GM23338 (cell line): ENCODE measurements at regions not wholly inside any gene's neighbourhood (a gene's known extent, or its start where the extent isn't known, plus 50 kb on each side); places are given as distances from the start of the nearest gene placed in this dataset.

ENCODE experiments used
- ATAC-seq: fragments of 200-7000 bp; cut with Tn5 transposase; 3 replicates; pipeline ENCODE4 v1.9.1; 2020
- DNase-seq: peaks from one replicate; pipeline ENCODE4 v3.0.0-alpha.2; 2015; ENCODE audit warnings: low spot score
- H2AFZ ChIP-seq: fragments of 200-600 bp; sonication (generic); 2 replicates; pipeline ENCODE4 v1.8.0; 2016; ENCODE audit warnings: antibody characterized with exemption, mild to moderate bottlenecking, moderate library complexity
- H3F3A ChIP-seq: fragments of 200-600 bp; sonication (generic); replicated peaks from 2 replicates; pipeline ENCODE4 v1.8.0; 2017; ENCODE audit warnings: antibody characterized with exemption, mixed run types, low read depth
- H3K27ac ChIP-seq: fragments of 200-600 bp; sonication (generic); 2 replicates; pipeline ENCODE4 v1.6.1; 2016; ENCODE audit warnings: low read depth
- H3K27me3 ChIP-seq: fragments of 200-600 bp; sonication (generic); 2 replicates; pipeline ENCODE4 v1.8.0; 2016; ENCODE audit warnings: mild to moderate bottlenecking, mixed run types, moderate library complexity; ENCODE audit not compliant: insufficient read depth
- H3K36me3 ChIP-seq: fragments of 200-600 bp; sonication (generic); 2 replicates; pipeline ENCODE4 v1.8.0; 2016; ENCODE audit warnings: mild to moderate bottlenecking; ENCODE audit not compliant: insufficient read depth
- H3K4me1 ChIP-seq: fragments of 200-600 bp; sonication (generic); 2 replicates; pipeline ENCODE4 v1.8.0; 2016; ENCODE audit warnings: mild to moderate bottlenecking, moderate library complexity; ENCODE audit not compliant: insufficient read depth
- H3K4me2 ChIP-seq: fragments of 200-600 bp; sonication (generic); 2 replicates; pipeline ENCODE4 v1.7.1; 2017; ENCODE audit warnings: mixed run types
- H3K4me3 ChIP-seq: fragments of 200-600 bp; sonication (generic); 2 replicates; pipeline ENCODE4 v1.6.1; 2016; ENCODE audit warnings: mixed run types
- H3K79me2 ChIP-seq: fragments of 200-600 bp; sonication (generic); replicated peaks from 2 replicates; pipeline ENCODE4 v1.8.0; 2017; ENCODE audit warnings: mild to moderate bottlenecking; ENCODE audit not compliant: insufficient read depth
- H3K9me2 ChIP-seq: fragments of 200-600 bp; sonication (generic); 2 replicates; pipeline ENCODE4 v1.8.0; 2017; ENCODE audit not compliant: insufficient read depth
- H4K20me1 ChIP-seq: fragments of 200-600 bp; sonication (generic); replicated peaks from 2 replicates; pipeline ENCODE4 v1.8.0; 2017; ENCODE audit warnings: mild to moderate bottlenecking; ENCODE audit not compliant: insufficient read depth
- H3K27ac Mint-ChIP-seq: 2 replicates; pipeline ENCODE4 v1.8.0; 2020; ENCODE audit warnings: inconsistent platforms, mild to moderate bottlenecking, moderate library complexity, mixed read lengths
- H3K27me3 Mint-ChIP-seq: 3 replicates; pipeline ENCODE4 v1.8.0; 2022; ENCODE audit warnings: low read depth, mild to moderate bottlenecking, moderate library complexity, mixed read lengths, inconsistent platforms; ENCODE audit not compliant: insufficient read depth, poor library complexity
- H3K36me3 Mint-ChIP-seq: 3 replicates; pipeline ENCODE4 v1.8.0; 2021; ENCODE audit warnings: low read depth, mild to moderate bottlenecking, inconsistent platforms, moderate library complexity, mixed read lengths
- H3K4me1 Mint-ChIP-seq: 3 replicates; pipeline ENCODE4 v1.8.0; 2020; ENCODE audit warnings: mild to moderate bottlenecking, inconsistent platforms, mixed read lengths
- H3K4me3 Mint-ChIP-seq: 3 replicates; pipeline ENCODE4 v1.8.0; 2021; ENCODE audit warnings: moderate library complexity, mild to moderate bottlenecking, inconsistent platforms, mixed read lengths
- H3K9me3 Mint-ChIP-seq: 3 replicates; pipeline ENCODE4 v1.8.0; 2020; ENCODE audit warnings: moderate library complexity, mild to moderate bottlenecking, inconsistent platforms, mixed read lengths
- ETS1 ChIP-seq: IDR thresholded peaks from 2 replicates; pipeline ENCODE4 v1.6.1; 2016; ENCODE audit warnings: antibody characterized with exemption
- EZH2phosphoT487 ChIP-seq: fragments of 200-600 bp; sonication (generic); IDR thresholded peaks from one replicate; pipeline ENCODE4 v1.8.1; 2018; ENCODE audit warnings: antibody characterized with exemption; ENCODE audit not compliant: unreplicated experiment
- NANOG ChIP-seq: IDR thresholded peaks from 2 replicates; pipeline ENCODE4 v1.6.1; 2016; ENCODE audit warnings: antibody characterized with exemption, borderline replicate concordance
- STAT1 ChIP-seq: IDR thresholded peaks from one replicate; pipeline ENCODE4 v1.6.1; 2016; ENCODE audit warnings: antibody characterized with exemption; ENCODE audit not compliant: unreplicated experiment
- ZNF114 ChIP-seq: fragments of 250-450 bp; sonication (Bioruptor Pico); IDR thresholded peaks from 2 replicates; pipeline ENCODE4 v1.5.0; 2020; ENCODE audit warnings: mild to moderate bottlenecking, moderate library complexity
- ZNF331 ChIP-seq: fragments of 250-450 bp; sonication (Bioruptor Pico); IDR thresholded peaks from 2 replicates; pipeline ENCODE4 v1.5.0; 2020; ENCODE audit warnings: low read depth, mild to moderate bottlenecking, moderate library complexity
- ZNF462 ChIP-seq: fragments of 250-450 bp; sonication (Bioruptor Pico); IDR thresholded peaks from 2 replicates; pipeline ENCODE4 v1.5.0; 2020; ENCODE audit warnings: mild to moderate bottlenecking, moderate library complexity
- TF ChIP-seq, protein P1 (sequence below): IDR thresholded peaks from one replicate; pipeline ENCODE4 v1.6.1; 2018; ENCODE audit warnings: antibody characterized with exemption; ENCODE audit not compliant: unreplicated experiment

GRCh38 chr4:74635490-74636123, 158.7 kb downstream of the BTC start (continued):
- TF ChIP-seq ZNF462 (CRISPR knock-in tag) (no peak), ZNF331 (CRISPR knock-in tag) (no peak)

GRCh38 chr4:74638001-74638400, 156.3 kb downstream of the BTC start:
- no peak overlapping the region for H3K4me3 Mint-ChIP-seq
- H3K79me2 ChIP-seq = no peaks in the 10 kb centered on the region
- H3K36me3 ChIP-seq = no peaks in the 10 kb centered on the region
- no peak overlapping the region for H2AFZ ChIP-seq
- H3K27me3 Mint-ChIP-seq = no peaks in the 10 kb centered on the region
- no peaks in the 10 kb centered on the region for H4K20me1 ChIP-seq
- H3K36me3 Mint-ChIP-seq = no peaks in the 10 kb centered on the region
- H3K27ac Mint-ChIP-seq = no peak overlapping the region
- no peaks in the 10 kb centered on the region for H3K9me3 Mint-ChIP-seq
- no peak overlapping the region for H3K4me3 ChIP-seq
- H3K9me2 ChIP-seq = no peaks in the 10 kb centered on the region
- no peak overlapping the region for H3K4me2 ChIP-seq
- 0 out of 3 replicates have a peak, but pooled peaks cover 2% of the 10 kb centered on the region for H3K4me1 Mint-ChIP-seq
- ATAC-seq (no peak), DNase-seq (no peak)
- no peak overlapping the region for H3K27ac ChIP-seq
- no peaks in the 10 kb centered on the region for H3K27me3 ChIP-seq
- H3F3A ChIP-seq = no peaks in the 10 kb centered on the region
- no peaks in the 10 kb centered on the region for H3K4me1 ChIP-seq
- TF ChIP-seq EZH2phosphoT487 (no peak), ZNF114 (CRISPR knock-in tag) (no peak), ETS1 (no peak), NANOG (no peak), STAT1 (no peak)
- TF ChIP-seq, protein P1, sequence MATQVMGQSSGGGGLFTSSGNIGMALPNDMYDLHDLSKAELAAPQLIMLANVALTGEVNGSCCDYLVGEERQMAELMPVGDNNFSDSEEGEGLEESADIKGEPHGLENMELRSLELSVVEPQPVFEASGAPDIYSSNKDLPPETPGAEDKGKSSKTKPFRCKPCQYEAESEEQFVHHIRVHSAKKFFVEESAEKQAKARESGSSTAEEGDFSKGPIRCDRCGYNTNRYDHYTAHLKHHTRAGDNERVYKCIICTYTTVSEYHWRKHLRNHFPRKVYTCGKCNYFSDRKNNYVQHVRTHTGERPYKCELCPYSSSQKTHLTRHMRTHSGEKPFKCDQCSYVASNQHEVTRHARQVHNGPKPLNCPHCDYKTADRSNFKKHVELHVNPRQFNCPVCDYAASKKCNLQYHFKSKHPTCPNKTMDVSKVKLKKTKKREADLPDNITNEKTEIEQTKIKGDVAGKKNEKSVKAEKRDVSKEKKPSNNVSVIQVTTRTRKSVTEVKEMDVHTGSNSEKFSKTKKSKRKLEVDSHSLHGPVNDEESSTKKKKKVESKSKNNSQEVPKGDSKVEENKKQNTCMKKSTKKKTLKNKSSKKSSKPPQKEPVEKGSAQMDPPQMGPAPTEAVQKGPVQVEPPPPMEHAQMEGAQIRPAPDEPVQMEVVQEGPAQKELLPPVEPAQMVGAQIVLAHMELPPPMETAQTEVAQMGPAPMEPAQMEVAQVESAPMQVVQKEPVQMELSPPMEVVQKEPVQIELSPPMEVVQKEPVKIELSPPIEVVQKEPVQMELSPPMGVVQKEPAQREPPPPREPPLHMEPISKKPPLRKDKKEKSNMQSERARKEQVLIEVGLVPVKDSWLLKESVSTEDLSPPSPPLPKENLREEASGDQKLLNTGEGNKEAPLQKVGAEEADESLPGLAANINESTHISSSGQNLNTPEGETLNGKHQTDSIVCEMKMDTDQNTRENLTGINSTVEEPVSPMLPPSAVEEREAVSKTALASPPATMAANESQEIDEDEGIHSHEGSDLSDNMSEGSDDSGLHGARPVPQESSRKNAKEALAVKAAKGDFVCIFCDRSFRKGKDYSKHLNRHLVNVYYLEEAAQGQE = no peak
